Epidermal melanocyte (primary cell): ENCODE measurements at regions not wholly inside any gene's neighbourhood (a gene's known extent, or its start where the extent isn't known, plus 50 kb on each side); places are given as distances from the start of the nearest gene placed in this dataset.

Experiments used
- DNase-seq: peaks from one replicate; pipeline ENCODE4 v3.0.0; 2011; ENCODE audit warnings: low spot score; ENCODE audit not compliant: insufficient read length

- peak; percentile 77 for DNase-seq
Measured at GRCh38 chr9:3732077-3733038, 206.6 kb upstream of the RFX3 start.

- no peak for DNase-seq
Measured at GRCh38 chr9:3730511-3730922, 204.7 kb upstream of the RFX3 start.

GRCh38 chr9:3721096-3721495, 195.3 kb upstream of the RFX3 start:
- DNase-seq = no peak

GRCh38 chr9:3719286-3719685, 193.5 kb upstream of the RFX3 start:
- no peak for DNase-seq

GRCh38 chr9:3716415-3716814, 190.6 kb upstream of the RFX3 start:
- DNase-seq = no peak

GRCh38 chr9:3708751-3709150, 182.9 kb upstream of the RFX3 start:
- no peak for DNase-seq

GRCh38 chr9:3704890-3705289, 179.1 kb upstream of the RFX3 start:
- no peak for DNase-seq

GRCh38 chr9:3700772-3701171, 175.0 kb upstream of the RFX3 start:
- no peak for DNase-seq

GRCh38 chr9:3699883-3700282, 174.1 kb upstream of the RFX3 start:
- no peak for DNase-seq

- no peak for DNase-seq
Measured at GRCh38 chr9:3698531-3698930, 172.7 kb upstream of the RFX3 start.

- no peak for DNase-seq
Measured at GRCh38 chr9:3698076-3698475, 172.3 kb upstream of the RFX3 start.

GRCh38 chr9:3696368-3696767, 170.6 kb upstream of the RFX3 start:
- DNase-seq = no peak

- no peak for DNase-seq
Measured at GRCh38 chr9:3692606-3693005, 166.8 kb upstream of the RFX3 start.

- no peak for DNase-seq
Measured at GRCh38 chr9:3689555-3689954, 163.8 kb upstream of the RFX3 start.

- DNase-seq = no peak
Measured at GRCh38 chr9:3687145-3687544, 161.3 kb upstream of the RFX3 start.

- peak; percentile 52 for DNase-seq
Measured at GRCh38 chr9:3682186-3682585, 156.4 kb upstream of the RFX3 start.

- no peak for DNase-seq
Measured at GRCh38 chr9:3677541-3677940, 151.7 kb upstream of the RFX3 start.

- no peak for DNase-seq
Measured at GRCh38 chr9:3676766-3677165, 151.0 kb upstream of the RFX3 start.

GRCh38 chr9:3675946-3676345, 150.1 kb upstream of the RFX3 start:
- no peak for DNase-seq

- DNase-seq = no peak
Measured at GRCh38 chr9:3674561-3674960, 148.8 kb upstream of the RFX3 start.

GRCh38 chr9:3672399-3672798, 146.6 kb upstream of the RFX3 start:
- no peak for DNase-seq

- no peak for DNase-seq
Measured at GRCh38 chr9:3664044-3664443, 138.2 kb upstream of the RFX3 start.

- DNase-seq = no peak
Measured at GRCh38 chr9:3662671-3663070, 136.9 kb upstream of the RFX3 start.
